Hematopoietic multipotent progenitor cell treated with erythropoietin and hydrocortisone succinate and interleukin-3 and kit ligand, for 6 days (in vitro differentiated cells): ENCODE measurements at regions not wholly inside any gene's neighbourhood (a gene's known extent, or its start where the extent isn't known, plus 50 kb on each side); places are given as distances from the start of the nearest gene placed in this dataset.

Experiments
- DNase-seq: peaks from one replicate; pipeline ENCODE4 v3.0.0-alpha.2; 2015

- DNase-seq = no peak
Measured at GRCh38 chr15:96097661-96098060, 232.8 kb upstream of the NR2F2 start.

DNA sequence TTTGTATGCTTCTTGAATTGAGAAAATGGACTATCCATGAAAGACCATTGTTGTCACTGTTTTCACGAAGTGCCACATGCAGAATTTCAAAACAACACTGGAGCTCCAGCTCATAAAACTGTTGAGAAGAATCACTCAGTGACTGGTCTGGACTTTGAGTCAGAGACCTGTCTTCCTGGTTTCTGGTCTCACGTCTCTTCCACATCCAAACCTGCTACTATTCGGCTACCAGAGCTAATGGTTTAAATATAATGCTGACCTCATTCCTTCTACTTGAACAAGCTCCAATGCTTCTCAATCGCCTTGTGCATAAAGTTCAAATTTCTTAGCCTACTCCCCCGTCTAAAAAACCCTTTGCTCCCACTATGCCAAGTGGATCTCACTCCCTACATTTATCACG lies 227.9 kb upstream of the NR2F2 start:
- no peak for DNase-seq

GRCh38 chr15:96106181-96106580 lies 224.3 kb upstream of the NR2F2 start:
- no peak for DNase-seq

DNA sequence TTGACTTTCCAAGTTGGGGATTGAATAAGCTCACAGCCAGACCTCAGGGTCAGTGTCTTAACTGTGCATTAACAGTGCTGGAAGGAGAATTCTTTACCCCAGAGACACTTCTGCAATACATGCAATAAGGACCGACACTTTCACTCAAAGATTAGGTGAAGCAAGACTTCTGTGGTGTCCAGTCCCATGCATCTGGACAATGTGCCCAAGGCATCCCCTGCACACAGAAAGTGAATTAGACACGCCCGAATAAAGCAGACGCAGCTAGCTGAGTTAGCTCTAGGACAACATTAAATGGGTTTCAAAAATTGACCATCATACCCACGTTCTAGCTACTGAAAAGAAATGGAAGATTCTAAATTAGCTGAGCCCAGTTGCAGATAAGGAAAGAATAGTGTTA lies 223.9 kb upstream of the NR2F2 start:
- DNase-seq = no peak

DNA sequence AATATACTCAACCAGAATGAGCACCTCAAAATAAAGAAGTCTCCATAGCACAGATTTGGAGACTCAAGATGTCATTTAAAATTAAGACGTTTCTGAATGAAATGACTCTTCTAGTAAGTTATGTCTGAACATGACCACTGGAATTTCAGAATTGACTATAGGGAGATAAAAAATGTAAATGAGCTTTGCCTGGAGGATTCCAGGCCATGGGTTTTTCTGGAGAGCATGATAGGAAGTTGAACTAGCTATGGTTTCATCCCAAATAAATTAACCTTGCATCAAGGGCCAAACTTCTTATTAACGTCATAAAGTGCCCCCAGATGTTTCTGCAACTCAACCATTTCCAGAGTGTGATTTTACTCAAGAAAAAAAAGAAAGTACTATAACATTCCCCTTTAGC lies 222.6 kb upstream of the NR2F2 start:
- no peak for DNase-seq

DNA sequence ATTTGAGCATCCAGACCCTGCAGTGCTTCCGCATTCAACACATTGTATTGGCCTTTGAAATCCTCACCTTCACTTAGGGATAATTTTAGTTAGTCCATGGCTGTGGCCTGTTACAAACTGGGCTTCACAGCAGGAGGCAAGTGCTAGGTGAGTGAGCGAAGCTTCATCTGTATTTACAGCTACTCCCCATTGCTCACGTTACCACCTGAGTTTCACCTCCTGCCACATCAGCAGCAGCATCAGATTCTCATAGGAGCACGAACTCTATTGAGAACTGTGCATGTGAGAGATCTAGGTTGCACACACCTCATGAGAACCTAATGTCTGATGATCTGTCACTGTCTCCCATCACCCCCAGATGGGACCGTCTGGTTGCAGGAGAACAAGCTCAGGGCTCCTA lies 222.1 kb upstream of the NR2F2 start:
- DNase-seq = no peak

DNA sequence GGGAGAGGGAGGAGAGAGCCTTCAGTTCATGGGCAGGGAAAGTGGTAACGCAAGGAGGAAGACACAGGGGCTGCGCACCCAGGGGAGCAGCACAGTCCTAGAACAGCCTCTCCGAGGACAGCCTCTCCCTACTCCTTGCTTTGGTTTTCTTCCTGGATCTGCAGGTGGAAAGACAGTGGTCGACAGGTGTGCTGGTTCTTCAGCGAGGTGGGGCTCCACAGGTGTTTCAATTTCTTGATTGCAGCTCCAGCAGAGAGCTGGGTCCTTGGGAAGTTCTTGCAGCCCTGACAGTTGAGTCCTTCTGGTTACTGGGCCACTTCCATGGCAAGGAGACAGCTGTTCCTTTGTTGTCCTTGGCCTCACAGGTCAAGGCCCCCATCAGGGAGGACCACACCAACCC lies 220.7 kb upstream of the NR2F2 start:
- DNase-seq = no peak

DNA sequence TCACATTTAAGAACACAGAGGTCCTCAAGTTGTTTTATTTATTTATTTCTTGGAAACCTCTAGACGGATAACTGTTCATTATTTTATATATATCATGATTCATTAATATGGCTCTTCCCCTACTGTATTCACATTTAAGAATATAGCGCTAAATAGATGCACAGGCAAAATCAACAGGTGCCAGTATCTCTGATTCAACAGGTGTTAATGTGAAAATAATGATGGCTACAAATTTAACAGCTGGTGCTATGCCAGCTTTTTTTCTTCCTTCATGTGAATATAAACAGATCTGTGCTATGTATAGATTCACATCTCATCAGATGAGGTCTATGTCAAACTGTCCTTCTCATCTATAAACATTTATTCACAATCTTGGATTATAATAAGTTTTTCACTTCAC lies 218.5 kb upstream of the NR2F2 start:
- DNase-seq = no peak

DNA sequence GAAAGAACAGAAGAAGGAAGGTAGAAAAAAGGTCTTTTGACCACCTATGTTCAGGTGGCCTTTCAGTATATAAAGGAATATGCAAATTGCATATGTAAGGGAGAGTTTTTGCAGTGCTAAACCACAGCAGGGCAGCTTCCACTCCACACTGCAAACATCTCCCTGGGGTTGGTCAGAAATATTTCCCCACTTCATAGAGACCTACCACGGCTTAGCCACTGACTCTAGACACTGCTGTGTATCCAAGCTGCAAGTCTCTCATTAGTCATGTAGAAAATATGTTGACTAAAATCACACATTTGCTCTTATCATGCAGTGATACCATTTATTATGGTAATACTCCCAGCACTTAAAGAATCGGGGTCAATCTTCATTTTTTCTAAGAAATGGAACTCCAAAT lies 214.9 kb upstream of the NR2F2 start:
- DNase-seq = no peak

GRCh38 chr15:96117270-96117669 lies 213.2 kb upstream of the NR2F2 start:
- no peak for DNase-seq

DNA sequence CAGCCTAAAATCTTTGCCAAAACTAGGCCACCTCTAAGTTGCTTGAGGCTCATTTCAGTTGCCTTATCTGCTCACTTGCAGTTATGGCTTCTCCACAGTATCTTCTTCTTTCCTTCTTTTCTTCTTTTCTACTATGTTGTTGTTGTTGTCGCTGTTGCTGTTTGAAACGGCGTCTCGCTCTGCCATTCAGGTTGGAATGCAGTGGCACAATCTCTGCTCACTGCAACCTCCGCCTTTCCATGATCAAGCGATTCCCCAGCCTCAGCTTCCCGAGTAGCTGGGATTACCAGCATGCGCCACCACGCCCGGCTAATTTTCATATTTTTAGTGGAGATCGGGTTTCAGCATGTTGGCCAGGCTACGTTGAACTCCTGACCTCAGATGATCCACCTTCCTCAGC lies 210.8 kb upstream of the NR2F2 start:
- no peak for DNase-seq

- no peak for DNase-seq
Measured at GRCh38 chr15:96121086-96121920, 209.2 kb upstream of the NR2F2 start.

DNA sequence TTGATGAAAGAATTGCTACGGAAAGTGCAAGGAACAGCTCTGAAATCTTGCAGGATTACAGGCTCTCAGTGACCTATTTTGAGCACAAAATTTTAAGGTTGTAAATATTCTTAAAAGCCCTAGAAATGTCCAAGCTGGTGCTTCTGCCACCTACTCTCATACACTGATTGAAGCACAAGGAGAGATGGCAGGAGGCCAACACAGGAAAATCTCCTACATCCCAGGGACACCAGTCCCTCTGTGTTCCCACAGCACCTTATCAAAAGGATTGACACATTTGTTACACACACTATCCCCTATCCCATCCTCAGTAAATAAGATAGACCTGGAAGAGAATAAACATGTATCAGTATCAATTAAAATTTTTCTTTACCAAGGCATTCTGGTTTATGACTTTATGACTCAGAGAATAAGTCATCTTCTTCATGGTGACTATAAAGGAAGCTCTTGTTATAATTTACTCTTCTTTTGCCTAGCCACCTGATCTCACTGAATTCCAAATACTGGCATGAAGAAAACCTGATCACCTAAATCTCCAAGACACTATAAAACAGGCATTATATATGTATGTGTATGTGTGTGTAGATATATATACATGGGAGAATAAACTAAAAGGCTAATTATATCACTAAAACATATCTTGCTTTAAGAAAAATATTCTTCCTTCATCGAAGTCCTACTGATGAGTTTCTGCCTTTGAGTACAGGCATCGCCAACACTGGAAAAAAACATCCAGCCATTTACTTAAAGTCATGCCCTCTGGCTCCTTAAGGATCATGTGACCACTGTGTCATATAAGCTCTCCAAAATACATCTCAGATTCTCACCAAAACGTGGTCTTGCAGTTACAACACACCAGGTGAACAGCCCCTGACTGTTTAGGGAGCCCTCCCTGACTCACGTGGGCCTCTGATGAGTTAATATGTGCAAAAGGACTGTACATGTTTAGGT lies 208.1 kb upstream of the NR2F2 start:
- DNase-seq = no peak

GRCh38 chr15:96123028-96123400 lies 207.5 kb upstream of the NR2F2 start:
- no peak for DNase-seq

- no peak for DNase-seq
Measured at GRCh38 chr15:96123630-96124187, 206.8 kb upstream of the NR2F2 start.

DNA sequence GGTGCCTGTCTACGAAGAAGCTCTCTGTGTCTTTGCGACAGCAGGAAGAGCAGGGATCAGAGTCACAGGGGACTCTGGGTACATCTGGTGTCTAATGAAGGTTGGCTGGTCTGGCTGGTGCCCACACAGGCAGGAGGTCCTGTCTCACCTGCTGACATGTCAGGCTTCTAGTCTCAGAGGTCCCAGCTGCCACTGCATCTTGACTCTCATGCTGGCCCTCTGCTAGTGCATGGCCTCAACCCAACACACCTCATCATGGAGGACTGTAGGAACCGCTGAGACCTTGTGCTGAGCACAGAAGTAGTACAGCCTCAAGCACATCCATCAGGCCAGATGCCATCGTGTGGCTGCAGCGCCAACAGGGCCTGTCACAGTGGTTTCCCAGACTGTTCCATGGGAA lies 206.1 kb upstream of the NR2F2 start:
- no peak for DNase-seq

- no peak for DNase-seq
Measured at GRCh38 chr15:96125721-96126415, 204.6 kb upstream of the NR2F2 start.

DNA sequence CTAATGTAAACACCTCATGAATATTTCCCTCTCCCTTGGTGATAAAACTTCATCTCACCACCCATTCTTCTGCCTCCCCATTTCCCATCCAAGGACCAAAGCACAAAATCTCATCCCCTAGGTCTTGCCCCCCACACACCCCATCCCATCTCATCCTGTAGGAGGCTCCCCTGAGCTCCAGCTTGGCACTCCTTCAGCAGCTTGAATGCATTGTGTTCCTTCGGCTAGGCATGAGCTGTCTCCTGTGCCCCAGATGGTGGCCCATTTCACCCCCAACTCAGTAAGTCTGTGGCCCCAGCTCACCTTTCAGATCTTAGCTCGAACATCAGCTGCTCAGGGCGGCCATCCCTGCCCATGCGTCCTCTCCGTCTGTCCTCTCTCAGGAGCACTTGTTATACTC lies 203.6 kb upstream of the NR2F2 start:
- DNase-seq = no peak

DNA sequence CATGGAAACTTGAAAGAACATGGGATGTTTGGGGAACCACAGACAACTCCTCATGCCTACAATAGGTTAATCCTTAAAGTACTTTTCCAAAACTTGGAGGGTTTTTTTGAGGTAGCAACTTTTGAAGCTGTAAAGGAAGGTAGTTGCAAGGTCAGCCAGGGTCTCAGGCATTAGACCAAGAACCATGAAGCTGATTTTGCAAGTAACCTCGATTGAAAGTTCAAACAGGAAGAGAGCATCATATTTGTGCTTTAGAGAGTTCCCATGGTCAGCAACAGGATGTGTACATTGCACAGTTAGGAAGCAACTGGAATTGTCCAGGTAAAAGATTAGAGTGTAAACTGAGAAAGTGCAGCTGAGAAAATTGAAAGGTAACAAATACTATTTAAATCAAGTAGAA lies 199.8 kb upstream of the NR2F2 start:
- DNase-seq = no peak

DNA sequence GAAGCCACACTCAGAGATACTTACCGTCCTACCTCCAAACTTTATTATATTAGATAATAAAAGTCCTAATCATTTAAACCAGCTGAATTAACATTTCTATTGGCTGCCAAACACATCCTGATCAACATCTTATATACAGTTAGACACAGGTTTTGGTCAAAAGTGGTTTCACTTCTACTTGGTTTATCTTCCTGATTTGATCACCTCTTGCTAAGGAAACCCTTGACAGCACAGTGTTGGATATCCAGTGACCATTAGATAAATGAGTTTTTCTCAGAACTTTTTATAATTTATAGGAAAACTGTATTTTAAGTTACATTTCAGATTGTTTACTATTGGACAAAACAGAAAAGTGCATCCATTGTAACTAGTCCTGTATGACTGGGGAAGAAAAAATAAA lies 198.4 kb upstream of the NR2F2 start:
- no peak for DNase-seq

DNA sequence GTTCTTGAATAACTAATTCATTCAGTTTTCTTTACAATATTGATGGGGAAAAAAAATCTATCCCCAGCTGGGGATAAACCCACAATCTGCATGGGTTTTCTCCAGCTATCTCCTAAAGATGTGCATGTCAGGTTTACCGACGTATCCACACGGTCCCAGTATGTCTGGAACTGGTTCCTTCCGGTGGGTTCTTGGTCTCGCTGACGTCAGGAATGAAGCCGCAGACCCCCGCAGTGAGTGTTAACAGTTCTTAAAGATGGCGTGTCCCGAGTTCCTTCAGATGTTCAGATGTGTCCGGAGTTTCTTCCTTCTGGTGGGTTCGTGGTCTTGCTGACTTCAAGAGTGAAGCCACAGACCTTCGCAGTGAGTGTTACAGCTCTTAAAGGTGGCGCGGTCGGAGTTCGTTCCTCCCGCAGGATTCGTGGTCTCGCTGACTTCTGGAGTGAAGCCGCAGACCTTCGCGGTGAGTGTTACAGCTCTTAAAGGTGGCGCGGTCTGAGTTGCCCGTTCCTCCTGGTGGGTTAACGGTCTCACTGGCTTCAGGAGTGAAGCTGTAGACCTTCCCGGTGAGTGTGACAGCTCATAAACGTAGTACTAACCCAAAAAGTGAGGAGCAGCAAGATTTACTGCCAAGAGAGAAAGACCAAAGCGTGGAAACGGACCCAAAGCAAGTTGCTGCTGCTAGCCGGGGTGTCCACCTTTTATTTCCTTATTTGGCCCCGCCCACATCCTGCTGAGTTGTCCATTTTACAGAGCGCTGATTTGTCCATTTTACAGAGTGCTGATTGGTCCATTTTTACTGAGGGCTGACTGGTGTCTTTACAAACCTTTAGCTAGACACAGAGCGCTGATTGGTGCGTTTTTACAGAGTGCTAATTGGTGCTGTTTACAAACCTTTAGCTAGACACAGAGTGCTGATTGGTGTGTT lies 195.1 kb upstream of the NR2F2 start:
- no peak for DNase-seq

GRCh38 chr15:96138985-96139384 lies 191.5 kb upstream of the NR2F2 start:
- no peak for DNase-seq
